A673 (cell line): ENCODE measurements at regions not wholly inside any gene's neighbourhood (a gene's known extent, or its start where the extent isn't known, plus 50 kb on each side); places are given as distances from the start of the nearest gene placed in this dataset.

Experiments
- BruUV-seq: library from RNA; stranded (reverse); fragments of 400-500 nt; replicated peaks from 2 replicates; lab custom pipeline; 2021; lab: Mats Ljungman, UMichigan
- CTCF ChIA-PET: fragments of 300-600 bp; sonication (Branson Sonifier 250); formaldehyde crosslinking; loops from one replicate; lab custom pipeline; 2022; ENCODE audit warnings: antibody characterized with exemption; lab: Charles Lee
- POLR2A ChIA-PET: fragments of 300-600 bp; sonication (Branson Sonifier 250); formaldehyde crosslinking; loops from one replicate; lab custom pipeline; 2022; ENCODE audit warnings: antibody characterized with exemption; ENCODE audit not compliant: low non-redundant PET; lab: Charles Lee
- DNase-seq: peaks from one replicate; pipeline ENCODE4 v3.0.0-alpha.2; 2015; ENCODE audit warnings: low spot score
- H3K27ac ChIP-seq: fragments of 200-600 bp; sonication (generic); 2 replicates; pipeline ENCODE4 v1.5.1; 2016; ENCODE audit warnings: mixed run types, low read depth, mild to moderate bottlenecking, mixed read lengths, antibody characterized with exemption, low read length; ENCODE audit not compliant: poor library complexity, severe bottlenecking
- H3K27me3 ChIP-seq: fragments of 200-600 bp; sonication (generic); replicated peaks from 2 replicates; pipeline ENCODE4 v1.6.1; 2017; ENCODE audit warnings: mixed run types, low read depth, mild to moderate bottlenecking, mixed read lengths, antibody characterized with exemption, low read length; ENCODE audit not compliant: insufficient read depth, poor library complexity
- H3K36me3 ChIP-seq: fragments of 200-600 bp; sonication (generic); 2 replicates; pipeline ENCODE4 v1.6.1; 2016; ENCODE audit warnings: mixed run types, mild to moderate bottlenecking, mixed read lengths, antibody characterized with exemption, low read length; ENCODE audit not compliant: insufficient read depth, poor library complexity, severe bottlenecking
- H3K4me1 ChIP-seq: fragments of 200-600 bp; sonication (generic); 2 replicates; pipeline ENCODE4 v1.6.1; 2017; ENCODE audit warnings: mixed run types, mild to moderate bottlenecking, mixed read lengths, antibody characterized with exemption, low read length; ENCODE audit not compliant: insufficient read depth, poor library complexity, severe bottlenecking
- H3K4me3 ChIP-seq: fragments of 200-600 bp; sonication (generic); 2 replicates; pipeline ENCODE4 v1.5.1; 2016; ENCODE audit warnings: low read depth, mixed run types, mild to moderate bottlenecking, mixed read lengths, low read length; ENCODE audit not compliant: poor library complexity, severe bottlenecking
- H3K9me3 ChIP-seq: fragments of 200-600 bp; sonication (generic); 2 replicates; pipeline ENCODE4 v1.6.1; 2016; ENCODE audit warnings: mixed run types, low read depth, mild to moderate bottlenecking, mixed read lengths, antibody characterized with exemption, low read length; ENCODE audit not compliant: poor library complexity, severe bottlenecking
- EZH2 ChIP-seq: fragments of 200-600 bp; sonication (generic); IDR thresholded peaks from 2 replicates; pipeline ENCODE4 v1.6.1; 2017; ENCODE audit warnings: borderline replicate concordance, low read depth, mild to moderate bottlenecking, mixed read lengths, antibody characterized with exemption, low read length; ENCODE audit not compliant: poor library complexity, severe bottlenecking
- intact Hi-C: fragments of 100-400 bp; cut with micrococcal nuclease; formaldehyde crosslinking; loops from one replicate; pipeline ENCODE4 v1.10.0; 2022; ENCODE audit not compliant: unreplicated experiment
- TF ChIP-seq, protein P1 (sequence below): fragments of 300-800, 200-600 bp; sonication (generic); conservative IDR thresholded peaks from 2 replicates; pipeline ENCODE4 v1.5.1; 2017; ENCODE audit warnings: low read depth, mild to moderate bottlenecking, antibody characterized with exemption, low read length, moderate library complexity, mixed read lengths

DNA sequence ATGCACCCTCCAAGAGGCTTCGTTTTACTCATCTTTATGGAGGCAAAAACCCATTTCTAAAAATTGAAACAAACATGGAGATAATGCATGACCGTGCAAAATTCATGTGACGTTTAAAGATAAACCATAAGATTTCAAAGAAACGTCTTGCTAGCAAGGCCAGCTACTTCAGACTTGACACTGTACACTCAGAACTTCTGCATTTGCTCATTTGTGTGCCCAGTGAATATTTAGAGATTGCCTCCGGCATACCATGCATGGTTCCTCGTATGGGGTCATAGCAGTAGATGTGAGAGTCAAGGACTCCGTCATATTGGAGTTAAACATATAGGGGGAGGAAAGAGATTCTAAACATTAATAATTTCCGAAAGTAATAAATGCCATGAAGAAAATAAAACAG lies 78.6 kb upstream of the NEURL1B start:
- Histone ChIP-seq H3K9me3 (no peaks in the 10 kb centered on the region), H3K27me3 (no peaks in the 10 kb centered on the region), H3K36me3 (no peaks in the 10 kb centered on the region), H3K27ac (no peak overlapping the region), H3K4me3 (no peak overlapping the region), H3K4me1 (no peaks in the 10 kb centered on the region)
- ChIA-PET CTCF (no interaction called here), POLR2A (no interaction called here)
- no peak for DNase-seq
- no TSS peak for BruUV-seq
- intact Hi-C loops: no loop called here
- TF ChIP-seq, protein P1, sequence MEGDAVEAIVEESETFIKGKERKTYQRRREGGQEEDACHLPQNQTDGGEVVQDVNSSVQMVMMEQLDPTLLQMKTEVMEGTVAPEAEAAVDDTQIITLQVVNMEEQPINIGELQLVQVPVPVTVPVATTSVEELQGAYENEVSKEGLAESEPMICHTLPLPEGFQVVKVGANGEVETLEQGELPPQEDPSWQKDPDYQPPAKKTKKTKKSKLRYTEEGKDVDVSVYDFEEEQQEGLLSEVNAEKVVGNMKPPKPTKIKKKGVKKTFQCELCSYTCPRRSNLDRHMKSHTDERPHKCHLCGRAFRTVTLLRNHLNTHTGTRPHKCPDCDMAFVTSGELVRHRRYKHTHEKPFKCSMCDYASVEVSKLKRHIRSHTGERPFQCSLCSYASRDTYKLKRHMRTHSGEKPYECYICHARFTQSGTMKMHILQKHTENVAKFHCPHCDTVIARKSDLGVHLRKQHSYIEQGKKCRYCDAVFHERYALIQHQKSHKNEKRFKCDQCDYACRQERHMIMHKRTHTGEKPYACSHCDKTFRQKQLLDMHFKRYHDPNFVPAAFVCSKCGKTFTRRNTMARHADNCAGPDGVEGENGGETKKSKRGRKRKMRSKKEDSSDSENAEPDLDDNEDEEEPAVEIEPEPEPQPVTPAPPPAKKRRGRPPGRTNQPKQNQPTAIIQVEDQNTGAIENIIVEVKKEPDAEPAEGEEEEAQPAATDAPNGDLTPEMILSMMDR: no peak

DNA sequence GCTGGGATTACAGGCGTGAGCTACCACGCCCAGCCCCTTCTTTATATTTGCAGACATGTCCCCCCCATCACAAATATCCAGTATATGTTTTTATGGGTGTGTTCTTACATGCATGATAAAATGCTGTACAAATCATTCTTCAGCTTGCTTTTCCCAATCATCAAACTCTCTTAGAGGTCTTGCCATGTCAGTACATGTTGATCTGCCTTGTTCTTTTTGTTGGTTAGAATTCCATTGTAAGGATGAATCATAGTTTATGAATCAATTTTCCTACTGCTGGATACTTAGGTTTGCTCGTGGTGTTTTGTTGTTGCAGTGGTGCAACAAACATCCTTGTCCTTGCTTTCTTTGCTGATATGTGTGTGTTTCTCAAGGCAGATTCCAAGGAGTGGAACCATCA lies 79.9 kb upstream of the NEURL1B start:
- CTCF ChIA-PET: no interaction called here
- no TSS peak for BruUV-seq
- POLR2A ChIA-PET: no interaction called here
- H3K27me3 ChIP-seq: no peaks in the 10 kb centered on the region
- no peaks in the 10 kb centered on the region for H3K9me3 ChIP-seq
- intact Hi-C loops: no loop called here
- no peak overlapping the region for H3K4me3 ChIP-seq
- no peak for DNase-seq
- TF ChIP-seq EZH2: no peak
- TF ChIP-seq, protein P1: no peak
- no peaks in the 10 kb centered on the region for H3K4me1 ChIP-seq
- H3K36me3 ChIP-seq: no peaks in the 10 kb centered on the region
- H3K27ac ChIP-seq: no peak overlapping the region

DNA sequence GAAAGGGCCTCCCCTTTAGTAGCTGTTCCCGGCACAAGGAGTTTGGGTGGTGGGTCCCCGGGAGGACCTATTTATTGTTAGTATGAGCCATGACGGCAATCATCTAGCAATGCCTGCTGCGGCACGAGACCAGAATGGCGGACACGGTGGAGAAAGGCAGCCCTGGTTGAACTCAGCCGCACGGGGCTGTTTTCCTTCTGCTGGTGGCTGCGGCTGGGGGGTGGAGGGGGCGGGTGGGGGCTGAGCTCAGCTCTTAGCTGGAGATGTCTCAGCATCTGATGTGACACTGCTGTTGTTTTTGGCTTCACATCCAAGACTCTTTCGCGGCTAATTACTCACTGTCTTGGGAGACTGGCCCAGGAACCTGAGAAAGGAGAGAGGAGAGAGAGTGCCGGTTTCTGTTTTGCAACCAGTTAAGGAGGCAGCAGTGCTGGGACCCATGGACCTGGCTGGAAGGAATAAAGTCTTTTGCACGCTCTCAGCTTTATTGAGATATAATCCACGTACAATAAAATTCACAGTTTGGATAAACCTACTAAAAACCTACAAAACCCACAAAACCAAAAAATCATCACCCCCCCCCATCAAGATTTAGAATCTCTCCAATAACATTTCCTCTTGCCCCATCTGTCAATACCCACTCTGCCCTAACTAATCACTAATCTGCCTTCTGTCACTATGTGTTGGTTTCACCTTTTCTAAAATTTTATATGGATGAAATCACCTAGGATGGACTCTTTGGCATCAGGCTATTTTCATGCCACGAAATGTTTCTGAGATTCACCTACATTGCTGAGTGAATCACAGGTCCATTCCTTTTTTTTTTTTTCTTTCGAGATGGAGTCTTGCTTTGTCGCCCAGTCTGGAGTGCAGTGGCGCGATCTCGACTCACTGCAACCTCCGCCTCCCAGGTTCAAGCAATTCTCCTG lies 81.8 kb upstream of the NEURL1B start:
- Histone ChIP-seq H3K4me3 (no peak overlapping the region), H3K36me3 (no peaks in the 10 kb centered on the region), H3K27ac (no peak overlapping the region), H3K27me3 (no peaks in the 10 kb centered on the region), H3K9me3 (no peaks in the 10 kb centered on the region), H3K4me1 (no peaks in the 10 kb centered on the region)
- CTCF ChIA-PET: no interaction called here
- no peak for TF ChIP-seq EZH2
- TF ChIP-seq, protein P1: no peak
- POLR2A ChIA-PET: no interaction called here
- BruUV-seq: no TSS peak
- DNase-seq: no peak
- intact Hi-C loops: no loop called here
